A673 (cell line): ENCODE measurements at regions not wholly inside any gene's neighbourhood (a gene's known extent, or its start where the extent isn't known, plus 50 kb on each side); places are given as distances from the start of the nearest gene placed in this dataset.

Source experiments
- BruUV-seq: library from RNA; stranded (reverse); fragments of 400-500 nt; replicated peaks from 2 replicates; lab custom pipeline; 2021; lab: Mats Ljungman, UMichigan
- CTCF ChIA-PET: fragments of 300-600 bp; sonication (Branson Sonifier 250); formaldehyde crosslinking; loops from one replicate; lab custom pipeline; 2022; ENCODE audit warnings: antibody characterized with exemption; lab: Charles Lee
- POLR2A ChIA-PET: fragments of 300-600 bp; sonication (Branson Sonifier 250); formaldehyde crosslinking; loops from one replicate; lab custom pipeline; 2022; ENCODE audit warnings: antibody characterized with exemption; ENCODE audit not compliant: low non-redundant PET; lab: Charles Lee
- DNase-seq: peaks from one replicate; pipeline ENCODE4 v3.0.0-alpha.2; 2015; ENCODE audit warnings: low spot score
- H3K27ac ChIP-seq: fragments of 200-600 bp; sonication (generic); 2 replicates; pipeline ENCODE4 v1.5.1; 2016; ENCODE audit warnings: mixed run types, low read depth, mild to moderate bottlenecking, mixed read lengths, antibody characterized with exemption, low read length; ENCODE audit not compliant: poor library complexity, severe bottlenecking
- H3K27me3 ChIP-seq: fragments of 200-600 bp; sonication (generic); replicated peaks from 2 replicates; pipeline ENCODE4 v1.6.1; 2017; ENCODE audit warnings: mixed run types, low read depth, mild to moderate bottlenecking, mixed read lengths, antibody characterized with exemption, low read length; ENCODE audit not compliant: insufficient read depth, poor library complexity
- H3K36me3 ChIP-seq: fragments of 200-600 bp; sonication (generic); 2 replicates; pipeline ENCODE4 v1.6.1; 2016; ENCODE audit warnings: mixed run types, mild to moderate bottlenecking, mixed read lengths, antibody characterized with exemption, low read length; ENCODE audit not compliant: insufficient read depth, poor library complexity, severe bottlenecking
- H3K4me1 ChIP-seq: fragments of 200-600 bp; sonication (generic); 2 replicates; pipeline ENCODE4 v1.6.1; 2017; ENCODE audit warnings: mixed run types, mild to moderate bottlenecking, mixed read lengths, antibody characterized with exemption, low read length; ENCODE audit not compliant: insufficient read depth, poor library complexity, severe bottlenecking
- H3K4me3 ChIP-seq: fragments of 200-600 bp; sonication (generic); 2 replicates; pipeline ENCODE4 v1.5.1; 2016; ENCODE audit warnings: low read depth, mixed run types, mild to moderate bottlenecking, mixed read lengths, low read length; ENCODE audit not compliant: poor library complexity, severe bottlenecking
- H3K9me3 ChIP-seq: fragments of 200-600 bp; sonication (generic); 2 replicates; pipeline ENCODE4 v1.6.1; 2016; ENCODE audit warnings: mixed run types, low read depth, mild to moderate bottlenecking, mixed read lengths, antibody characterized with exemption, low read length; ENCODE audit not compliant: poor library complexity, severe bottlenecking
- CTCF ChIP-seq: fragments of 300-800, 200-600 bp; sonication (generic); conservative IDR thresholded peaks from 2 replicates; pipeline ENCODE4 v1.5.1; 2017; ENCODE audit warnings: low read depth, mild to moderate bottlenecking, antibody characterized with exemption, low read length, moderate library complexity, mixed read lengths
- EZH2 ChIP-seq: fragments of 200-600 bp; sonication (generic); IDR thresholded peaks from 2 replicates; pipeline ENCODE4 v1.6.1; 2017; ENCODE audit warnings: borderline replicate concordance, low read depth, mild to moderate bottlenecking, mixed read lengths, antibody characterized with exemption, low read length; ENCODE audit not compliant: poor library complexity, severe bottlenecking
- intact Hi-C: fragments of 100-400 bp; cut with micrococcal nuclease; formaldehyde crosslinking; loops from one replicate; pipeline ENCODE4 v1.10.0; 2022; ENCODE audit not compliant: unreplicated experiment

GRCh38 chr20:12902992-12903391 lies 105.8 kb upstream of the SPTLC3 start:
- Histone ChIP-seq H3K4me3 (no peak overlapping the region), H3K9me3 (no peaks in the 10 kb centered on the region), H3K27ac (no peak overlapping the region), H3K4me1 (no peaks in the 10 kb centered on the region), H3K27me3 (no peaks in the 10 kb centered on the region), H3K36me3 (no peaks in the 10 kb centered on the region)
- CTCF ChIA-PET = no interaction called here
- TF ChIP-seq EZH2 (no peak), CTCF (no peak)
- DNase-seq = no peak
- intact Hi-C loops = no loop called here
- POLR2A ChIA-PET = no interaction called here
- no TSS peak for BruUV-seq

GRCh38 chr20:12906361-12906760 lies 102.4 kb upstream of the SPTLC3 start:
- TF ChIP-seq CTCF = no peak
- ChIA-PET POLR2A (no interaction called here), CTCF (no interaction called here)
- intact Hi-C loops = no loop called here
- Histone ChIP-seq H3K4me3 (no peak overlapping the region), H3K4me1 (no peaks in the 10 kb centered on the region), H3K36me3 (no peaks in the 10 kb centered on the region), H3K9me3 (no peaks in the 10 kb centered on the region), H3K27me3 (no peaks in the 10 kb centered on the region), H3K27ac (no peak overlapping the region)
- no peak for DNase-seq
- no TSS peak for BruUV-seq

GRCh38 chr20:12911372-12911771 lies 97.4 kb upstream of the SPTLC3 start:
- DNase-seq = no peak
- no peaks in the 10 kb centered on the region for H3K4me1 ChIP-seq
- H3K9me3 ChIP-seq = no peaks in the 10 kb centered on the region
- BruUV-seq = no TSS peak
- H3K27ac ChIP-seq = no peak overlapping the region
- ChIA-PET CTCF (no interaction called here), POLR2A (no interaction called here)
- no peak overlapping the region for H3K4me3 ChIP-seq
- TF ChIP-seq CTCF (no peak), EZH2 (no peak)
- H3K27me3 ChIP-seq = no peaks in the 10 kb centered on the region
- H3K36me3 ChIP-seq = no peaks in the 10 kb centered on the region
- intact Hi-C loops = no loop called here
